Mucosa of rectum (tissue), 2 donors: ENCODE measurements at regions not wholly inside any gene's neighbourhood (a gene's known extent, or its start where the extent isn't known, plus 50 kb on each side); places are given as distances from the start of the nearest gene placed in this dataset.

Source experiments
- H3K27ac ChIP-seq, 2 donors: one replicate each; pipeline ENCODE4 v1.7.0; 2013; ENCODE audit warnings: inconsistent platforms in 2 of 2, low read depth in 2 of 2, low read length in 2 of 2
- H3K27me3 ChIP-seq, 2 donors: one replicate each; pipeline ENCODE4 v1.7.0; 2013; ENCODE audit warnings: low read length in 2 of 2; ENCODE audit not compliant: control insufficient read depth in 2 of 2, insufficient read depth in 2 of 2
- H3K36me3 ChIP-seq, 2 donors: one replicate each; pipeline ENCODE4 v1.7.0; 2013; ENCODE audit warnings: low read length in 2 of 2; ENCODE audit not compliant: control insufficient read depth in 2 of 2, insufficient read depth in 2 of 2
- H3K4me1 ChIP-seq, 2 donors: one replicate each; pipeline ENCODE4 v1.7.0; 2013; ENCODE audit warnings: low read length in 2 of 2, mild to moderate bottlenecking in 1 of 2; ENCODE audit not compliant: control insufficient read depth in 2 of 2, insufficient read depth in 2 of 2
- H3K4me3 ChIP-seq, 2 donors: one replicate each; pipeline ENCODE4 v1.7.0; 2013; ENCODE audit warnings: low read length in 2 of 2
- H3K9ac ChIP-seq, 2 donors: one replicate each; pipeline ENCODE4 v1.7.0; 2013; ENCODE audit warnings: low read length in 2 of 2, low read depth in 1 of 2, mild to moderate bottlenecking in 1 of 2
- H3K9me3 ChIP-seq, 2 donors: one replicate each; pipeline ENCODE4 v1.7.0; 2013; ENCODE audit warnings: low read length in 2 of 2; ENCODE audit not compliant: control insufficient read depth in 2 of 2
- donor health status: healthy.
- donor health status: Normal muscosa, but diverticular disease.

- no peak overlapping the region for H3K9ac ChIP-seq
- no peaks in the 10 kb centered on the region for H3K36me3 ChIP-seq
- H3K4me3 ChIP-seq = no peak overlapping the region
- H3K27ac ChIP-seq = no peak overlapping the region
- H3K9me3 ChIP-seq = no peaks in the 10 kb centered on the region
- no peaks in the 10 kb centered on the region for H3K27me3 ChIP-seq
- peaks cover 0 to 2% of the 10 kb centered on the region in 2 donors for H3K4me1 ChIP-seq
Observed at GRCh38 chr6:138001750-138002349, 105.4 kb downstream of the PERP start.

- no peak overlapping the region for H3K9ac ChIP-seq
Observed at GRCh38 chr6:138004430-138005287, 102.6 kb downstream of the PERP start.

GRCh38 chr6:138005846-138006245 lies 101.4 kb downstream of the PERP start:
- H3K9me3 ChIP-seq = no peaks in the 10 kb centered on the region
- H3K27me3 ChIP-seq = no peaks in the 10 kb centered on the region
- no peak overlapping the region for H3K4me3 ChIP-seq
- peaks cover 0 to 2% of the 10 kb centered on the region in 2 donors for H3K4me1 ChIP-seq
- H3K9ac ChIP-seq = no peak overlapping the region
- H3K27ac ChIP-seq = no peak overlapping the region
- H3K36me3 ChIP-seq = no peaks in the 10 kb centered on the region

More at GRCh38 chr6:138004430-138005287, 102.6 kb downstream of the PERP start:
- H3K27ac ChIP-seq = no peak overlapping the region
- H3K27me3 ChIP-seq = no peaks in the 10 kb centered on the region
- no peaks in the 10 kb centered on the region for H3K36me3 ChIP-seq
- no peaks in the 10 kb centered on the region for H3K9me3 ChIP-seq
- H3K4me3 ChIP-seq = no peak overlapping the region
- peaks cover 0 to 2% of the 10 kb centered on the region in 2 donors for H3K4me1 ChIP-seq

GRCh38 chr6:138007014-138007472 lies 100.2 kb downstream of the PERP start:
- Histone ChIP-seq H3K27me3 (no peaks in the 10 kb centered on the region), H3K4me3 (no peak overlapping the region), H3K36me3 (no peaks in the 10 kb centered on the region), H3K4me1 (peaks cover 0 to 2% of the 10 kb centered on the region in 2 donors), H3K9ac (no peak overlapping the region), H3K9me3 (no peaks in the 10 kb centered on the region), H3K27ac (no peak overlapping the region)

- Histone ChIP-seq H3K9me3 (no peaks in the 10 kb centered on the region), H3K4me1 (peaks cover 0 to 2% of the 10 kb centered on the region in 2 donors), H3K4me3 (no peak overlapping the region), H3K36me3 (no peaks in the 10 kb centered on the region), H3K27ac (no peak overlapping the region), H3K27me3 (no peaks in the 10 kb centered on the region), H3K9ac (no peak overlapping the region)
Observed at GRCh38 chr6:138008791-138009190, 98.4 kb downstream of the PERP start.

GRCh38 chr6:138011413-138011812 lies 95.8 kb downstream of the PERP start:
- Histone ChIP-seq H3K36me3 (no peaks in the 10 kb centered on the region), H3K4me1 (peaks cover 0 to 1% of the 10 kb centered on the region in 2 donors), H3K9me3 (no peaks in the 10 kb centered on the region), H3K9ac (no peak overlapping the region), H3K27me3 (no peaks in the 10 kb centered on the region), H3K4me3 (no peak overlapping the region), H3K27ac (no peak overlapping the region)

- Histone ChIP-seq H3K36me3 (no peaks in the 10 kb centered on the region), H3K27ac (no peak overlapping the region), H3K27me3 (no peaks in the 10 kb centered on the region), H3K4me1 (no peaks in the 10 kb centered on the region), H3K9me3 (no peaks in the 10 kb centered on the region), H3K9ac (no peak overlapping the region), H3K4me3 (no peak overlapping the region)
Observed at GRCh38 chr6:138012682-138013081, 94.5 kb downstream of the PERP start.

- Histone ChIP-seq H3K36me3 (no peaks in the 10 kb centered on the region), H3K9me3 (no peaks in the 10 kb centered on the region), H3K27me3 (no peaks in the 10 kb centered on the region), H3K27ac (no peak overlapping the region), H3K4me1 (no peaks in the 10 kb centered on the region), H3K4me3 (no peak overlapping the region), H3K9ac (no peak overlapping the region)
Observed at GRCh38 chr6:138013959-138014358, 93.3 kb downstream of the PERP start.

GRCh38 chr6:138017166-138017757 lies 90.0 kb downstream of the PERP start:
- Histone ChIP-seq H3K27me3 (no peaks in the 10 kb centered on the region), H3K9me3 (no peaks in the 10 kb centered on the region), H3K4me3 (no peak overlapping the region), H3K9ac (no peak overlapping the region), H3K27ac (no peak overlapping the region), H3K4me1 (no peaks in the 10 kb centered on the region), H3K36me3 (no peaks in the 10 kb centered on the region)

- H3K9me3 ChIP-seq = no peaks in the 10 kb centered on the region
- no peaks in the 10 kb centered on the region for H3K4me1 ChIP-seq
- H3K9ac ChIP-seq = no peak overlapping the region
- no peak overlapping the region for H3K27ac ChIP-seq
- H3K4me3 ChIP-seq = no peak overlapping the region
- no peaks in the 10 kb centered on the region for H3K27me3 ChIP-seq
- H3K36me3 ChIP-seq = no peaks in the 10 kb centered on the region
Observed at GRCh38 chr6:138018297-138018696, 88.9 kb downstream of the PERP start.
